B cell (primary cell): ENCODE measurements at regions not wholly inside any gene's neighbourhood (a gene's known extent, or its start where the extent isn't known, plus 50 kb on each side); places are given as distances from the start of the nearest gene placed in this dataset.

Experiments used
- EZH2 ChIP-seq: IDR thresholded peaks from 2 replicates; pipeline ENCODE4 v1.6.1; 2012; ENCODE audit warnings: borderline replicate concordance, low read depth, mild to moderate bottlenecking, moderate library complexity, low read length; ENCODE audit not compliant: insufficient read depth, poor library complexity, severe bottlenecking
- TF ChIP-seq, protein P1 (sequence below): fragments of 200-600 bp; IDR thresholded peaks from one replicate; pipeline ENCODE4 v1.8.0; 2022; ENCODE audit warnings: antibody characterized with exemption, mild to moderate bottlenecking

DNA sequence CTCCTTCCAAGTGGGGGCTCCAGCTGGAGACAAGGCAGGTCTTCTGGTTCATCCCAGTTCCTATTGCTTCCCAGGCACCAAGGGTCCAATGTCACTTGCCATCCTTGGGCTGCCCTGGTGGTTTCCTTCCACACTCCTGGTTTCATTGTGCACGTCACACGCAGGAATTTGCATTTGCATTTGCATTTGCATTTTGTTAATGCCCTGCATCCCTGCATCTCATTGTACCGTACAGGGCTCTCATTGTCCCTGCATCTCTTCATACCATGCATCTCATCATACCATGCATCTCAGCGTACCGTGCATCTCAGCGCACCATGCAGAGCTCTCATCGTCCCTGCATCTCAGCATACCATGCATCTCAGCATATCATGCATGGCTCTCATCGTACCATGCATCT is 112.2 kb upstream of the SYT13 start:
- TF ChIP-seq, protein P1, sequence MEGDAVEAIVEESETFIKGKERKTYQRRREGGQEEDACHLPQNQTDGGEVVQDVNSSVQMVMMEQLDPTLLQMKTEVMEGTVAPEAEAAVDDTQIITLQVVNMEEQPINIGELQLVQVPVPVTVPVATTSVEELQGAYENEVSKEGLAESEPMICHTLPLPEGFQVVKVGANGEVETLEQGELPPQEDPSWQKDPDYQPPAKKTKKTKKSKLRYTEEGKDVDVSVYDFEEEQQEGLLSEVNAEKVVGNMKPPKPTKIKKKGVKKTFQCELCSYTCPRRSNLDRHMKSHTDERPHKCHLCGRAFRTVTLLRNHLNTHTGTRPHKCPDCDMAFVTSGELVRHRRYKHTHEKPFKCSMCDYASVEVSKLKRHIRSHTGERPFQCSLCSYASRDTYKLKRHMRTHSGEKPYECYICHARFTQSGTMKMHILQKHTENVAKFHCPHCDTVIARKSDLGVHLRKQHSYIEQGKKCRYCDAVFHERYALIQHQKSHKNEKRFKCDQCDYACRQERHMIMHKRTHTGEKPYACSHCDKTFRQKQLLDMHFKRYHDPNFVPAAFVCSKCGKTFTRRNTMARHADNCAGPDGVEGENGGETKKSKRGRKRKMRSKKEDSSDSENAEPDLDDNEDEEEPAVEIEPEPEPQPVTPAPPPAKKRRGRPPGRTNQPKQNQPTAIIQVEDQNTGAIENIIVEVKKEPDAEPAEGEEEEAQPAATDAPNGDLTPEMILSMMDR, result no peak
- TF ChIP-seq EZH2, result no peak
